NCI-H526 (cell line): ENCODE measurements at regions not wholly inside any gene's neighbourhood (a gene's known extent, or its start where the extent isn't known, plus 50 kb on each side); places are given as distances from the start of the nearest gene placed in this dataset.

Experiments
- DNase-seq, 2 experiments: peaks; one replicate each; lab custom pipeline; 2025; lab: John Stamatoyannopoulos, UW

- DNase-seq, result no peak
Measured at GRCh38 chr3:184659797-184660301, 52.0 kb downstream of the MAGEF1 start.

GRCh38 chr3:184658223-184658928, 53.5 kb downstream of the MAGEF1 start:
- DNase-seq, result no peak

- peak; percentile 93 to 94 for DNase-seq
Measured at GRCh38 chr3:184656829-184657681, 54.8 kb downstream of the MAGEF1 start.

- DNase-seq, result no peak
Measured at GRCh38 chr3:184656458-184656828, 55.4 kb downstream of the MAGEF1 start.

GRCh38 chr3:184655597-184655996, 56.3 kb downstream of the MAGEF1 start:
- DNase-seq, result no peak

- no peak for DNase-seq
Measured at GRCh38 chr3:184654375-184654774, 57.5 kb downstream of the MAGEF1 start.

GRCh38 chr3:184652465-184652864, 59.4 kb downstream of the MAGEF1 start:
- DNase-seq, result no peak

GRCh38 chr3:184651904-184652303, 60.0 kb downstream of the MAGEF1 start:
- DNase-seq, result peak; percentile 73 to 79

- DNase-seq, result no peak
Measured at GRCh38 chr3:184648636-184649035, 63.2 kb downstream of the MAGEF1 start.

GRCh38 chr3:184647405-184647936, 64.4 kb downstream of the MAGEF1 start:
- DNase-seq, result no peak

GRCh38 chr3:184645336-184645735, 66.5 kb downstream of the MAGEF1 start:
- no peak for DNase-seq

GRCh38 chr3:184643442-184643841, 68.4 kb downstream of the MAGEF1 start:
- no peak for DNase-seq

- DNase-seq, result no peak
Measured at GRCh38 chr3:184642631-184643285, 69.1 kb downstream of the MAGEF1 start.

- DNase-seq, result no peak
Measured at GRCh38 chr3:184641430-184641829, 70.4 kb downstream of the MAGEF1 start.

GRCh38 chr3:184639351-184639750, 72.5 kb downstream of the MAGEF1 start:
- DNase-seq, result peak in 1 of 2 experiments; percentile 23

GRCh38 chr3:184637705-184638104, 74.2 kb downstream of the MAGEF1 start:
- DNase-seq, result no peak

GRCh38 chr3:184636741-184637316, 75.0 kb downstream of the MAGEF1 start:
- no peak for DNase-seq

- no peak for DNase-seq
Measured at GRCh38 chr3:184635774-184636173, 74.2 kb downstream of the EPHB3 start.

- DNase-seq, result no peak
Measured at GRCh38 chr3:184635126-184635525, 73.5 kb downstream of the EPHB3 start.

- DNase-seq, result peak in 1 of 2 experiments; percentile 54
Measured at GRCh38 chr3:184633237-184633579, 71.6 kb downstream of the EPHB3 start.

- DNase-seq, result peak in 1 of 2 experiments; percentile 27
Measured at GRCh38 chr3:184632551-184633236, 71.1 kb downstream of the EPHB3 start.
